GM12878 (cell line): ENCODE measurements at regions not wholly inside any gene's neighbourhood (a gene's known extent, or its start where the extent isn't known, plus 50 kb on each side); places are given as distances from the start of the nearest gene placed in this dataset.

Source experiments
- CEBPB ChIP-seq, 2 experiments: fragments of 150-350 bp in 1 of 2; IDR thresholded peaks; 2 replicates each; pipeline ENCODE4 v1.6.1; 2012 to 2014; ENCODE audit warnings: low read depth in 2 of 2, low read length in 2 of 2, borderline replicate concordance in 1 of 2, inconsistent platforms in 1 of 2
- CHD2 ChIP-seq: IDR thresholded peaks from 2 replicates; pipeline ENCODE4 v1.6.1; 2011; ENCODE audit warnings: low read depth, low read length, improper control_type of control experiment, borderline replicate concordance
- CHD4 ChIP-seq: fragments of 200-600 bp; sonication (generic); IDR thresholded peaks from 2 replicates; pipeline ENCODE4 v1.6.1; 2016; ENCODE audit warnings: mild to moderate bottlenecking
- CTCF ChIP-seq, 3 experiments: IDR thresholded peaks in 2 of 3; conservative IDR thresholded peaks in 1 of 3; 2 replicates each; pipeline ENCODE4 v1.5.1; 2011; ENCODE audit warnings: low read depth in 3 of 3, low read length in 3 of 3, mild to moderate bottlenecking in 3 of 3, control low read depth in 2 of 3, moderate library complexity in 2 of 3, inconsistent platforms in 1 of 3, mixed read lengths in 1 of 3; ENCODE audit not compliant: control insufficient read depth in 2 of 3, insufficient read depth in 1 of 3; ENCODE audit errors: extremely low read depth in 1 of 3
- EP300 ChIP-seq, 2 experiments: fragments of 150-350 bp in 1 of 2; IDR thresholded peaks; 2 replicates each; pipeline ENCODE4 v1.6.1; 2011 to 2012; ENCODE audit warnings: low read depth in 2 of 2, low read length in 2 of 2, borderline replicate concordance in 1 of 2, improper control_type of control experiment in 1 of 2, inconsistent platforms in 1 of 2; ENCODE audit not compliant: control insufficient read depth in 1 of 2
- FOS ChIP-seq: IDR thresholded peaks from 3 replicates; pipeline ENCODE4 v1.6.1; 2011; ENCODE audit warnings: borderline replicate concordance; ENCODE audit not compliant: insufficient read length; ENCODE audit errors: extremely low read depth
- HDAC2 ChIP-seq: fragments of 200-600 bp; sonication (generic); IDR thresholded peaks from 2 replicates; pipeline ENCODE4 v1.6.1; 2017
- MXI1 ChIP-seq: fragments of 150-350 bp; IDR thresholded peaks from 2 replicates; pipeline ENCODE4 v1.6.1; 2011; ENCODE audit warnings: low read depth, mild to moderate bottlenecking, inconsistent platforms, low read length, improper control_type of control experiment
- STAT1 ChIP-seq: fragments of 450-650 bp; conservative IDR thresholded peaks from 2 replicates; pipeline ENCODE4 v1.6.1; 2014; ENCODE audit warnings: antibody characterized with exemption, mild to moderate bottlenecking
- ZBTB4 ChIP-seq: fragments of 450-650 bp; formaldehyde crosslinking; IDR thresholded peaks from 2 replicates; pipeline ENCODE4 v1.4.0; 2022; ENCODE audit warnings: mild to moderate bottlenecking, moderate library complexity
- TF ChIP-seq, protein P1 (sequence below): IDR thresholded peaks from 2 replicates; pipeline ENCODE4 v1.6.1; 2012; ENCODE audit warnings: low read depth, low read length, improper control_type of control experiment

- TF ChIP-seq CTCF (IDR thresholded peaks at IDR 0.05 in 2 of 3, conservative IDR thresholded peaks at IDR 0.05 in 1 of 3; ENCODE audit: control insufficient read depth in 2 of 3, extremely low read depth in 1 of 3, insufficient read depth in 1 of 3, low read depth in 3 of 3, low read length in 3 of 3) (no peak), STAT1 (no peak), EP300 (IDR thresholded peaks at IDR 0.05; ENCODE audit: borderline replicate concordance in 1 of 2, control insufficient read depth in 1 of 2, low read depth in 2 of 2, low read length in 2 of 2) (no peak), MXI1 (no peak), ZBTB4 (CRISPR knock-in tag) (no peak), CHD2 (no peak), HDAC2 (no peak), CHD4 (no peak), CEBPB (IDR thresholded peaks at IDR 0.05; ENCODE audit: borderline replicate concordance in 1 of 2, low read depth in 2 of 2, low read length in 2 of 2) (no peak), FOS (no peak)
- TF ChIP-seq, protein P1, sequence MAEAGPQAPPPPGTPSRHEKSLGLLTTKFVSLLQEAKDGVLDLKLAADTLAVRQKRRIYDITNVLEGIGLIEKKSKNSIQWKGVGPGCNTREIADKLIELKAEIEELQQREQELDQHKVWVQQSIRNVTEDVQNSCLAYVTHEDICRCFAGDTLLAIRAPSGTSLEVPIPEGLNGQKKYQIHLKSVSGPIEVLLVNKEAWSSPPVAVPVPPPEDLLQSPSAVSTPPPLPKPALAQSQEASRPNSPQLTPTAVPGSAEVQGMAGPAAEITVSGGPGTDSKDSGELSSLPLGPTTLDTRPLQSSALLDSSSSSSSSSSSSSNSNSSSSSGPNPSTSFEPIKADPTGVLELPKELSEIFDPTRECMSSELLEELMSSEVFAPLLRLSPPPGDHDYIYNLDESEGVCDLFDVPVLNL: no peak
Observed at GRCh38 chr10:63719226-63719856, 198.1 kb downstream of the REEP3 start.
